EL (cell line): ENCODE measurements at regions not wholly inside any gene's neighbourhood (a gene's known extent, or its start where the extent isn't known, plus 50 kb on each side); places are given as distances from the start of the nearest gene placed in this dataset.
"Not testable (repeated sequence)": the region's sequence is repeated elsewhere in the genome, so short reads cannot be mapped to it uniquely, and the experiment has no call there.

Experiments used
- DNase-seq: peaks from one replicate; pipeline ENCODE4 v3.0.0-alpha.2; 2016

DNA sequence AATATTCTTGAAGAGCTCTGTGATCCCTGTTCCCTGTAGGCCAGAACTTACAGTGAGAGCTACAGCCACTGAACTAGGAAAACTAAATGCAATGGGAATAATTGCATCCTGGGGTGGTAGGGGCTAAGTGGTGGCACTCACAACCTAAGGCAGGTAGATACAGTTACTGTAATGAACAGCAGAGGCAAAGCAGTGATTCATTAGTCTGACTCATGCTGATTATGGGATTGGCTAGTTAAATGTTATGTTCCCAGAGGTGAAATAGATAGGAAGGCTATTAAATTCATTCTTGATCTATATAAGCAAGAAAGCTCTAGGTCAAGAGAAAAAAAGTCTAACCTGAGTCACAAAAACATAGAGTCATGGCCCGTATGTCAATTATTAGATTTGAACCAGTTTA lies 173.1 kb upstream of the MALRD1 start:
- no peak for DNase-seq

DNA sequence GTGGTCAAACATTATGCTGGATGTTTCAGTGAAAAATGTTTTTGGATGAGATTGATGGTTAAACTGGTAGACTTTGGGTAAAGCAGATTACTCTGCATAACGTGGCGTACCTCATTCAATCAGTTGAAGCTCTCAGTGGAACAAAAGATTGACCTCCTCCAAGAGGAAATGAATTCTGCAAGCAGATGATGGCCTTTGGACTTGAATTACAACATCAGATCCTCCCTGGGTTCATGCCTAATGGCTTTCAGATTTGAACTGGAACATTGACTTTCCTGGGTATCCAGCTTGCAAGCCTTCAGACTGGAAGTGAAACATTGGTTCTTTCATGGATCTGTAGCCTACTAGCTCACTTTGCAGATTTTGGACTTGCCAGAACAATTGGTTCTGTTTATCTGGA lies 169.3 kb upstream of the MALRD1 start:
- DNase-seq = no peak

DNA sequence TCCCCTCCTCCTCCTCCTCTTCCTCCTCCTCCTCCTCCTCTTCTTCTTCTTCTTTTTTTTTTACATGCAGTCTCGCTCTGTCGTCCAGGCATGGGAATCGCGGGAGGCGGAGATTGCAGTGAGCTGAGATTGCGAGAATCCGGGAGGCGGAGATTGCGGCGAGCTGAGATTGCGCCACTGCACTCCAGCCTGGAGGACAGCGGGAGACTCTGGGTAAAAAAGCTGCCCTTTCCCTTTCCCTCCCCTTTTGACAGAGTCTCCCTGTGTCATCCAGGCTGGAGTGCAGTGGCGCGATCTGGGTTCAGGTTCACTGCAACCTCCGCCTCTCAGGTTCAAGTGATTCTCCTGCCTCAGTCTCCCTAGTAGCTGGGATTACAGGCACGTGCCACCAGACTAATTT lies 168.1 kb upstream of the MALRD1 start:
- DNase-seq = no peak

DNA sequence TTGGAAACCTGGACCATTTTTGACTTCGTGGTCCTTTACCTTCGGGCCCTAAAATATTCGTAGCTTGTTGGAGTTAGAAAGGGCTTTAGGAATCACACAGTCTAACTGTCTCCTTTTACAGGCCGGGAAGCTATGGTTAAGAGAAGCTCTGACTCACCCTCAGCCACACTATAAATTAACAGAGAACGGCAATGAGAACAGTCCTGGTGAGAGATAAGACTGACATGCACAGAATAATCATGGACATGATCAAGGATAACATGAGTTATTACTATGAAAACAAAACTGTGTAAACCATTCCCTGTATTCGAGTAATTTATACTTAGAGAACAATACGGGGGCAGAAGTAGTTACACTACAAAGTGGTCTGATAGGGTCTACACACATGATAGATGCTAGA lies 162.5 kb upstream of the MALRD1 start:
- DNase-seq = no peak

DNA sequence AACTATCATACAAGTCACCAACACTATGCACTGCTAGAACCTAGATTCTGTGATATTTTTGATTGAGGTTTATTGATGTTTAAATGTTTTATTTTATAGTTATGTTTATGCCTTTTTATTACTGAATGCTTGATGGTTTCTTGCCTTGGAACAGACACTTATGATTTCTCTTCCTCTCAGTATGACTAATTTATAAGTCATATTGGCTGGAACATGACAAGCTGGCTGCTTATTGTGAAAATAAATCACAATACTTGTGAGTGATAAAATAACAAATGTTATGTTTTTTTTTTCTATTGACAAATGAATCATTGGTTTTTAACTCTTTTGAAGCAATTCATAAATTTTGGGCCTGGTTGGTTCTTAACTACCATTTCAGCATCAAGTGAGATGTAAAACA lies 142.0 kb upstream of the MALRD1 start:
- DNase-seq = no peak

DNA sequence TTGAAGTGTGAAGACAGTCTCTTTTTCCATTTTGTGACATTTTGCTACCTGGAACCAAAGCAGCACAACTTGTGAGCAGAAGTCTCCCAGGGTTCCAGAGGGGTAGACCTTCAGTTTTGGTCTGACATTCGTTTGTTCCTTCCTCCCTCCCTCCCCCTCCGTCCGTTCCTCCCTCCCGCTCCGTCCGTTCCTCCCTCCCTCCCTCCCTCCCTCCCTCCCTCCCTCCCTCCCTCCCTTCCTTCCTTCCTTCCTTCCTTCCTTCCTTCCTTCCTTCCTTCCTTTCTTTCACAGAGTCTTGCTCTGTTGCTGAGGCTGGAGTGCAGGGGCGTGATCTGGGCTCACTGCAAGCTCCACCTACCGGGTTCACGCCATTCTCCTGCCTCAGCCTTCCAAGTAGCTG lies 131.2 kb upstream of the MALRD1 start:
- not testable (repeated sequence) for DNase-seq

DNA sequence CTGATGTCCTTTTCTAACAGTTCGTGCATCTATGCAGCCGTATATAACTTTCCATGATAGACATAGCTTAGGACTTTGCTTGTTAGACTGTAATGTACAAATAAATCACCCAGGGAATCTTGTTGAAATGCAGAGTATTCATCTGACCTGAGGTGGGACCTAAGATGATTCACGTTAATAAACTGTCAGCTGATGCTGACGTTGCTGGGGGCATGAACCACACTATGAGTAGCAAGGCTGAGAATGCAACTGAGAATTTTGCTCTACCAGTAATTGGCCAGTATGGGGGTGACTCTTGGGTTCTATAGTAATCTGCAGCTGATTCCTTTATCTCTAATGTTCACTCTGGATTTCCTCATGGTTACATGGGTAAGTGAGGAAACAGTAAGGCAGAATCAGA lies 130.1 kb upstream of the MALRD1 start:
- DNase-seq = peak; percentile 49

DNA sequence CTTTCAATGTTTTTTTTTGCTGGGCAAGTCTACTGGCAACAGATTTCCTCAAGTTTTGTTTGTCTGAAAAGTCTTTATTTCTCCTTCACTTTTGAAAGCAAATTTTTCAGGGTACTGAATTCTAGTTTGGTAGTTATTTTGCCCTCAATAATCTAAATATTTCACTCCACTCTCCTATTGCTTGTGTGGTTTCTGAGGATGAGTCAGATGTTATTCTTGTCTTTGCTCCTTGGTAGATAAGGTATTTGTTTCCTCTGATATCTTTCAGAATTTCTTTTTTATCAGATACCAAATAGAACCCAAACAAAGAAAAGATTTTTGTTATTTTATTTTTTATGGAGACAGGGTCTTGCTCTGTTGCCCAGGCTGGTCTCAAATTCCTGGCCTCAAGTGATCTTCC lies 99.2 kb upstream of the MALRD1 start:
- DNase-seq = no peak

DNA sequence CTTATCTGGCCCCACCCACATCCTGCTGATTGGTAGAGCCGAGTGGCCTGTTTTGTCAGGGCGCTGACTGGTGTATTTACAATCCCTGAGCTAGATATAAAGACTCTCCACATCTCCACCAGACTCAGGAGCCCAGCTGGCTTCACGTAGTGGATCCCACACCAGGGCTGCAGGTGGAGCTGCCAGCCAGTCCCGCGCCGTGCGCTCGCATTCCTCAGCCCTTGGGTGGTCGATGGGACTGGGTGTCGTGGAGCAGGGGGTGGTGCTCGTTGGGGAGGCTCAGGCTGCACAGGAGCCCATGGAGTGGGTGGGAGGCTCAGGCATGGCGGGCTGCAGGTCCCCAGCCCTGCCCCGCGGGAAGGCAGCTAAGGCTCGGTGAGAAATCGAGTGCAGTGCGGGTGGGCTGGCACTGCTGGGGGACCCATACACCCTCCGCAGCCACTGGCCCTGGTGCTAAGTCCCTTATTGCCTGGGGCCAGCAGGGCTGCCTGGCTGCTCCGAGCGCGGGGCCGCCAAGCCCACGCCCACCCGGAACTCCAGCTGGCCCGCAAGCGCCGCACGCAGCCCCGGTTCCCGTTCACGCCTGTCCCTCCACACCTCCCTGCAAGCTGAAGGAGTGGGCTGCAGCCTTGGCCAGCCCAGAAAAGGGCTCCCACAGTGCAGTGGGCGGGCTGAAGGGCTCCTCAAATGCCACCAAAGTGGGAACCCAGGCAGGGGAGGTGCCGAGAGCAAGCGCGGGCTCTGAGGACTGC lies 97.4 kb upstream of the MALRD1 start:
- DNase-seq = not testable (repeated sequence)

DNA sequence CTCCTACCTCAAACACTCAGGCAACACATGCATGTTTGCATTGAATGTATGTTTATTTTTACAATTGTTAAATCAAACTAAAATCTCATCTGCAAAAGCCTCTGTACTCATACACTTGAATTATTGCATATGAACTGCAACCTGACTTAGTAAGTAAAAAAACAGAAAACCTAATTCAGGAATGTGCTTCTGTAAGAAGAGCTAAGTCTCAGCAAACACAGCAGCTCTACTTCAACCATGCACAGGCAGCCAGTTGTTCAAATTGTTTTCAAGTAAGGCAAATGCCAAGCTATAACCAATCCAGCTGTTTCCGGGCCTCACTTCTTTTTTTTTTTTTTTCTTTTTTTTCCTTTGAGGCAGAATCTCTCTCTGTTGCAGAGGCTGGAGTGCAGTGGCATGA lies 93.5 kb upstream of the MALRD1 start:
- DNase-seq = no peak

DNA sequence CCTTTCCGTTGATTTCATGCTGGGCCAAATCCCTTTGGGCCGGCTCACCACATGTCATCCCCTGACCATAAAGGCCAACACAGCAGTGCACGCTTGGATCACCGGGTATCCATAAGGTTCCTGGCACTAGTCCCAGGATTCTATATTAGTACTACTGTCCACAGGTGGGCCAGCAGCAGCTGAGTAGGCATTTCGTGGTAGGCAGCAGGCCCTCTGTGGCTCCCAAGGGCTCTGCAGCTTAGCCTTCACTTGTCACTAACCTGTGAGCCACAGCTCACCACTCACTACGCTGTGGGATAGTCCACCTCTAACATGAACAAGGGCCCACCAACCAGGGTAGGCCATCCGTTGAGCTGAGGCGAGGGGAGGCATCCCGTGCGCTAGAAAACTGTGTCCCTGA lies 89.2 kb upstream of the MALRD1 start:
- no peak for DNase-seq

DNA sequence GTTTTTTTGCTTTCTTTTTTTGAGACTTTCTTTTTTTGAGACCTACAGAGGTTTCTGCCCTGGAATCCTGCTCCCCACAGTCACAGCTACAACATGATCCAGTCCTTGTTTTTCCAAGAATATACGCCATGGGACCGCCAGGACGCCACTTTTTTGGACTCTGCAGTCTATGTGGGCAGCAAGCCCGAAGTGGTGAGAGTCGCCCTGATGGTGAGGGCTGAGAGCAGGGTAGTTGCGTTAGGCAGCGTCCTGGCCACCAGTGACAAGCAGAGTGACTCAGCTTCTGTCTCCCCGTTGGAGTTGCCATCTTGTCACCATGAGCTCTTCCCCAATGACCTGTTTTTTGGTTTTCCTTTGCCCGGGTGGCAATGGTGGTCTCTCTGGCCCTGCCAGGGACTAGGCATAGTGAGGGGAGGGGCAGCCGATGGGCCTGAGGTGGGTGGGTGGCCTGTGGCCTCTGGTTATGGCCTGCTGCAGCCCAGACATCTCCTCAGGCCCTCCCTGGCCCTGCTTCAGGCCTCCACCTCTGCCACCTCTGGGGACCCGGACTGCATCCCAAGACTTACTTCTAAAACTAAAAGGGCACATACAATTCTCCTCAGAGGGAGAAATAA lies 88.0 kb upstream of the MALRD1 start:
- no peak for DNase-seq

DNA sequence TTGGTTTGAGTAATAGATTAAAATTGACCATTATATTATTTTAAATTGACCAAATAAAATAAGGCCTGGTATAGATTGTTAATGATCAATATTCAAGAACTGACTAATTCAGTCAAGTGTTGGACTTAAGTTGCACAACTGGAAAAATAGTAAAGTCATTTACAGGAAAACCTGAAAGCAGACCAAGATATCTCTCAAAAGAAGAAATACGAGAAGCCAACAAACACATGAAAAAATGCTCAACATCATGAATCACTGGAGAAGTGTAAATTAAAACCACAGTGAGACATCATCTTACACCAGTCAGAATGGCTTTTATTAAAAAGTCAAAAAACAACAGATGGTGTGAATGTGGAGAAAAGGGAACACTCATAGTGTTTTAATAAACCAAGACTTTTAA lies 80.4 kb upstream of the MALRD1 start:
- DNase-seq = no peak

DNA sequence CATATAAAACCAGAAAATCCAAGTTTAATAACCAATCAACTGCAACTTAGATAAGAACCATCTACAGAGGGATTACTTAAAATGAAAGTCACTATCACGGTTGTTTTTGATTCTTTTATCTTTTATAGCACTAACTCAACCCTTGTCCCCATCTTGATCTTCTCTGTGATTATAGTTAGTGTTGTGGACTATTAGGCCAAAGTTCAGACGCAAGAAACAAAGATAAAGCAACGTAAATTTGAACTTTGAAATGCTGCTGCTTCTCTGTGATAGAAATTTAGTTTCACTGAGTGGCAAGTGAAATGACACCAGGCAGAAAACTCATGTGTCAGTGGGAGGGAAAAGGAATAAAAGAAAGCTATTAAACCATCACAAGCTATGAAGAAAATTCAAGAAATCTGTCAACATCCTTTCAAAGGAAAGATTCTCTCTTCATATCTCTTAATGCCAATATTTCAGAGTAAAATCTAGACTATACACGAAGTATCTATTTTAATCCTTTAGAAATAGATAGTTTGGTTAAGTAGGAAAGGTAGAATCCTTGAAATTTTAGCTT lies 71.8 kb upstream of the MALRD1 start:
- DNase-seq = no peak

DNA sequence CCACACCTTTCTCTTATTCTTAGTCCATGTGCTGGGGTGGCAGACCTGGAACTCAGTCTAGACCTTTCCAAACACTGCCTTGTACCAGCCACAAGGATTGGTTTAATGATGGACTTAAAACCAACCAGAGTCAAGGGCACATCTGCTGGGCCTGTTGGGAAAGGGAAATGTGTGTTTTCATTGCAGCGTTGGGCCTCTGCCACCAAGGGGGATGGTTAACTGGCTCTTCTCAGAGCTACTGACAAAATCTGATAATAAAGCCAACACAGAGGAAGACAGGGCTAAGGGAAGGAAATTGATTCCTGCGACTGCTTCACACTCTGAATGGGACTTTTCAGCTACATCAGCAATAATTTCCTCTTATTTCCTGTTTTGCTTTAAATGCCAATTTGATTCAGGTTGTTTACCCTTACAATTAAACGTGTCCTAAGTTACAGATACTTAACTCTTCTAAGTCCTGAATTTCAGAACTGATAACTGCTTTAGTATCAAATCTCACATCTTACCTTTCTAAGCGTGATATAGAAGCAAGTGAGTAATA lies 68.4 kb upstream of the MALRD1 start:
- no peak for DNase-seq

DNA sequence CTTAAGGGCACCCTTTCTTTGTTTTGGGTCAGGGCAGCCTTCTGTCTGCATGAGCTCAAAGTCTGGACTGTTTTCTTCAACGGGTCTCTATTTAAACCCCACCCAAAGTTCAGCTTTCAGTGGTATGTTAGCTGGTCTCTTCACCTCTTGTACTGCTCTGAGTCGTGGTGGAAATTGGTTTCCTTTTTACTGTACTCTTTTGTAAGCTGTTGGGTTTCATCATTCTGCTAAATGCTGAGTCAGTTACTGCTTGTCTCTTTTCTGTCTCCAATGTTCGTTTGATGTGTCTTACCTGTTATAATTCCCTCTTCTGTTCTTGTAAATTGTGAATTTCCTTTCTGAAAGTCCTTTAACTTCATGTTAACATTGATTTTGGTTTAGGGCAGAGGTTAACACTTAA lies 64.1 kb upstream of the MALRD1 start:
- no peak for DNase-seq

DNA sequence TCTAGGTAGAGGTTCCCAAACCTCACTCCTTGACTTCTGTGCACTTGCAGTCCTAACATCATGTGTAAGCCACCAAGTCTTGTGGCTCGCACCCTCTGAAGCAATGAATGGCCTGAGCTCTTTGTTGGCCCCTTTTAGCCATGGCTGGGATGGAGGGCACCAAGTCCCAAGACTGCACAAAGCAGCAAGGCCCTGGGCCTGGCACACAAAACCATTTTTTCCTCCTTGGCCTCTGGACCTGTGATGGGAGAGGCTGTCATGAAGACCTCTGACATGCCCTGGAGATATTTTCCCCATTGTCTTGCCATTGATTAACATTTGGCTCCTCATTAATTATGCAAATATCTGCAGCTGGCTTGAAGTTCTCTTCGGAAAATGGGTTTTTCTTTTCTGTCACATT lies 60.3 kb upstream of the MALRD1 start:
- no peak for DNase-seq
